ENCODE measurements at regions not wholly inside any gene's neighbourhood (a gene's known extent, or its start where the extent isn't known, plus 50 kb on each side); places are given as distances from the start of the nearest gene placed in this dataset.
"Not testable (repeated sequence)": the region's sequence is repeated elsewhere in the genome, so short reads cannot be mapped to it uniquely, and the experiment has no call there.

GRCh38 chr3:177353879-177354278 lies 156.6 kb upstream of the TBL1XR1 start:
- not testable (repeated sequence) for TF ChIP-seq POLR2AphosphoS5 (IDR thresholded peaks at IDR 0.05; ENCODE audit: borderline replicate concordance, low read depth, low read length); EZH2 (IDR thresholded peaks at IDR 0.05); FOXP2 (optimal IDR thresholded peaks at IDR 0.05; ENCODE audit: control extremely low read depth, extremely low read length, insufficient read depth)

Measured in SK-N-MC (cell line).